Astrocyte (in vitro differentiated cells and primary cell): ENCODE measurements at regions not wholly inside any gene's neighbourhood (a gene's known extent, or its start where the extent isn't known, plus 50 kb on each side); places are given as distances from the start of the nearest gene placed in this dataset.

Experiments used
- EZH2 ChIP-seq: IDR thresholded peaks from 2 replicates; pipeline ENCODE4 v1.6.1; 2012; ENCODE audit warnings: mild to moderate bottlenecking, low read length, inconsistent platforms; ENCODE audit not compliant: insufficient read depth
- TF ChIP-seq, protein P1 (sequence below): IDR thresholded peaks from 2 replicates; pipeline ENCODE4 v1.5.1; 2011; ENCODE audit warnings: low read depth, mild to moderate bottlenecking, inconsistent platforms, low read length, moderate library complexity; ENCODE audit not compliant: insufficient read depth

DNA sequence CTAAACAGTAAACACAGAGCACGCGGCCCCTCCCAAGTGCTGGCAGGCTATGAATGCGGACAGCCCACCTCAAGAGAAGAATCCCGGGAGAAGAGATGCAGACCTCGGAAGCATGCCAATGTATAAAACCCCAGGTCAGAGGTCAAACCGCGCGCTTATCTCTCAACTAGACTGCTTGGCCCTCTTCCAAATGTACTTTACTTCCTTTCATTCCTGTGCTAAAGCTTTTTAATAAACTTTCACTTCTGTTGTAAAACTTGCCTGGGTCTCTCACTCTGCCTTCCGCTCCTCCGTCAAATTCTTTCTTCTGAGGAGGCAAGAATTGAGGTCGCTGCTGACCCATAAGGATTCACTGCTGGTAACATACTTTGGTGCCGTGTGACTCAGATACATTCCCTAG lies 216.0 kb downstream of the S1PR1 start:
- TF ChIP-seq, protein P1, sequence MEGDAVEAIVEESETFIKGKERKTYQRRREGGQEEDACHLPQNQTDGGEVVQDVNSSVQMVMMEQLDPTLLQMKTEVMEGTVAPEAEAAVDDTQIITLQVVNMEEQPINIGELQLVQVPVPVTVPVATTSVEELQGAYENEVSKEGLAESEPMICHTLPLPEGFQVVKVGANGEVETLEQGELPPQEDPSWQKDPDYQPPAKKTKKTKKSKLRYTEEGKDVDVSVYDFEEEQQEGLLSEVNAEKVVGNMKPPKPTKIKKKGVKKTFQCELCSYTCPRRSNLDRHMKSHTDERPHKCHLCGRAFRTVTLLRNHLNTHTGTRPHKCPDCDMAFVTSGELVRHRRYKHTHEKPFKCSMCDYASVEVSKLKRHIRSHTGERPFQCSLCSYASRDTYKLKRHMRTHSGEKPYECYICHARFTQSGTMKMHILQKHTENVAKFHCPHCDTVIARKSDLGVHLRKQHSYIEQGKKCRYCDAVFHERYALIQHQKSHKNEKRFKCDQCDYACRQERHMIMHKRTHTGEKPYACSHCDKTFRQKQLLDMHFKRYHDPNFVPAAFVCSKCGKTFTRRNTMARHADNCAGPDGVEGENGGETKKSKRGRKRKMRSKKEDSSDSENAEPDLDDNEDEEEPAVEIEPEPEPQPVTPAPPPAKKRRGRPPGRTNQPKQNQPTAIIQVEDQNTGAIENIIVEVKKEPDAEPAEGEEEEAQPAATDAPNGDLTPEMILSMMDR, result no peak
- TF ChIP-seq EZH2, result no peak
